ENCODE measurements at regions not wholly inside any gene's neighbourhood (a gene's known extent, or its start where the extent isn't known, plus 50 kb on each side); places are given as distances from the start of the nearest gene placed in this dataset.

GRCh38 chrX:42619068-42619467, 158.9 kb downstream of the PPP1R2C start:
- POLR2A ChIA-PET, result no interaction called here
- BruUV-seq (replicated peaks), result no TSS peak
- TF ChIP-seq ZNF12 (CRISPR knock-in tag; IDR thresholded peaks at IDR 0.05) (no peak), CHD4 (IDR thresholded peaks at IDR 0.05; ENCODE audit: insufficient read depth, insufficient replicate concordance, low read depth, low read length, poor library complexity, severe bottlenecking) (no peak), MEF2D (tag; conservative IDR thresholded peaks at IDR 0.05; ENCODE audit: low read depth) (no peak), EZH2 (IDR thresholded peaks at IDR 0.05; ENCODE audit: borderline replicate concordance, low read depth, low read length) (no peak), KLF10 (CRISPR knock-in tag; IDR thresholded peaks at IDR 0.05) (no peak), RHOXF2B (CRISPR knock-in tag; conservative IDR thresholded peaks at IDR 0.05) (no peak), ZNF347 (CRISPR knock-in tag; IDR thresholded peaks at IDR 0.05; ENCODE audit: low read depth) (no peak), C11orf30 (IDR thresholded peaks at IDR 0.05; ENCODE audit: low read depth) (no peak), JUNB (CRISPR knock-in tag; conservative IDR thresholded peaks at IDR 0.05) (no peak), SRF (CRISPR knock-in tag; IDR thresholded peaks at IDR 0.05) (no peak), SIRT6 (IDR thresholded peaks at IDR 0.05; ENCODE audit: low read depth, low read length) (no peak), AFF4 (CRISPR knock-in tag; IDR thresholded peaks at IDR 0.05) (no peak)
- TF ChIP-seq, protein P1, sequence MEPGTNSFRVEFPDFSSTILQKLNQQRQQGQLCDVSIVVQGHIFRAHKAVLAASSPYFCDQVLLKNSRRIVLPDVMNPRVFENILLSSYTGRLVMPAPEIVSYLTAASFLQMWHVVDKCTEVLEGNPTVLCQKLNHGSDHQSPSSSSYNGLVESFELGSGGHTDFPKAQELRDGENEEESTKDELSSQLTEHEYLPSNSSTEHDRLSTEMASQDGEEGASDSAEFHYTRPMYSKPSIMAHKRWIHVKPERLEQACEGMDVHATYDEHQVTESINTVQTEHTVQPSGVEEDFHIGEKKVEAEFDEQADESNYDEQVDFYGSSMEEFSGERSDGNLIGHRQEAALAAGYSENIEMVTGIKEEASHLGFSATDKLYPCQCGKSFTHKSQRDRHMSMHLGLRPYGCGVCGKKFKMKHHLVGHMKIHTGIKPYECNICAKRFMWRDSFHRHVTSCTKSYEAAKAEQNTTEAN (CRISPR knock-in tag; IDR thresholded peaks at IDR 0.05), result no peak

More at GRCh38 chrX:42619068-42619467, 158.9 kb downstream of the PPP1R2C start:
- Histone ChIP-seq H3K9me1 (ENCODE audit: control insufficient read depth, insufficient read depth, low read length) (no peaks in the 10 kb centered on the region), H3K4me3 (no peak overlapping the region), H3K27ac (ENCODE audit: extremely low read depth, low read depth, low read length) (no peak overlapping the region), H3K27me3 (ENCODE audit: control insufficient read depth in 2 of 2, insufficient read depth in 2 of 2, low read length in 2 of 2) (no peaks in the 10 kb centered on the region), H3K4me1 (replicated peaks in 1 of 2; ENCODE audit: control insufficient read depth in 2 of 2, insufficient read depth in 2 of 2, low read length in 2 of 2) (no peaks in the 10 kb centered on the region), H2AFZ (ENCODE audit: low read depth, low read length) (no peak overlapping the region), H3K79me2 (ENCODE audit: control insufficient read depth, insufficient read depth, low read length) (no peaks in the 10 kb centered on the region), H3K9ac (ENCODE audit: insufficient read depth in 1 of 2, low read depth in 2 of 2, low read length in 2 of 2) (no peak overlapping the region), H3K9me3 (replicated peaks; ENCODE audit: control insufficient read depth, insufficient read depth, low read depth, low read length) (no peaks in the 10 kb centered on the region), H3K4me2 (ENCODE audit: insufficient read depth, low read length) (no peak overlapping the region), H4K20me1 (replicated peaks; ENCODE audit: control insufficient read depth, insufficient read depth, low read length) (no peaks in the 10 kb centered on the region), H3K36me3 (ENCODE audit: control insufficient read depth, insufficient read depth, low read length) (no peaks in the 10 kb centered on the region)
- DNase-seq (ENCODE audit: extremely low read depth in 1 of 4, low spot score in 3 of 4) (no peak), ATAC-seq (no peak), FAIRE-seq (no peak)
- intact Hi-C loops (cut with micrococcal nuclease), result no loop called here
- in situ Hi-C loops (cut with MboI), result no loop called here
- CTCF ChIA-PET (ENCODE audit: low intra/inter-chr PET ratio), result no interaction called here
